SKM-1 treated with dmso at 0.1 percent for 144 hours (cell line): ENCODE measurements at regions not wholly inside any gene's neighbourhood (a gene's known extent, or its start where the extent isn't known, plus 50 kb on each side); places are given as distances from the start of the nearest gene placed in this dataset.
"Not testable (repeated sequence)": the region's sequence is repeated elsewhere in the genome, so short reads cannot be mapped to it uniquely, and the experiment has no call there.

Experiments used
- DNase-seq: peaks from one replicate; lab custom pipeline; 2025; ENCODE audit not compliant: unreplicated experiment; lab: John Stamatoyannopoulos, UW

DNA sequence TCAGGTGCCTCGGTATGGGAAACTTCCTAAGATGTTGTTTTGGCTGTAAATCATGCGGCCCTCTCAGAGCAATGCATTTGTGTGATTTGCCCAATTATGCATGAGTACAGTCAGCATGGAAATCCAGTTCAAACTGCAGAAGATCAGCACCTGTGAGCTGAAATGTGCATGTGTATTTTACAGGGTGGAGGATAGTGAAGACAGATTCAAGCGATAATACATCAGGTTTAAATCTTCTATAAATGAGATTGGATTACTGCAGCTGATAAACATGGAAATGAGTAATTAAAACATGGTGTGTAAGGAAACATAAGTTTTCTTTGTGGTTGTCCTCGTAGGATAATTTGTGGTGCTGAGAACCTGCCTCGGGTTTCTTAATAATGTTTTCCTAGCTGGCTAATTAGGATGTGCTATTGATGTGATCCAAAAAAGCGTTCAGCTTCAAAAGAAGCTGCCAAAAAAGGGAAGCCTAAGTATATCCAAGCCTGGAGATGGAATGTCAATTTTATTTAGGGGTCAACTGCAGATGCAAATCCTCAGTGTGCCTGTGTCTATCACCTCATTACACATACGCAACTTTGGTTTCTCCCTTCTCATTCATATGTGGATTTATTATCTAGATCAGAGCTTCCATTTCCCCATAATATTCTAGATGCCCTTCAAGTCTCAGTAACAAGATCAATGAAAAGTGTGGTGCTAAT is 117.1 kb upstream of the CCDC28A start:
- DNase-seq, result no peak

DNA sequence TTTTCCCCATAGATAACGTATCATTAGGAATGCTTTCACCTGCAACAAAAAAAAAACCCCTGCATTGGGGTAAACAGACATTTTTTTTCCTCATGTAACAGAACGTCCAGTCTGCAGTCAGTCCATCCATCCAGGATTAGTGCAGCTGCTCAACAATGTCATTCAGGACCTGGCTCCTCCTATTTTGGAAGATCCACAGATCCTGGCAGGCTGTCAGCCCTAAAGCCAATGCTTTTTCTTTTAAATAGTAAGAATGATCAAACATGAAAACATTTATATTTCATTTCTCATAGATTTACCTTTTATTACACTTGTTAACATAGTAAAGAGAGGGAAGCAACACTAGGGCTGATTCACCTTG is 116.5 kb upstream of the CCDC28A start:
- DNase-seq, result no peak

DNA sequence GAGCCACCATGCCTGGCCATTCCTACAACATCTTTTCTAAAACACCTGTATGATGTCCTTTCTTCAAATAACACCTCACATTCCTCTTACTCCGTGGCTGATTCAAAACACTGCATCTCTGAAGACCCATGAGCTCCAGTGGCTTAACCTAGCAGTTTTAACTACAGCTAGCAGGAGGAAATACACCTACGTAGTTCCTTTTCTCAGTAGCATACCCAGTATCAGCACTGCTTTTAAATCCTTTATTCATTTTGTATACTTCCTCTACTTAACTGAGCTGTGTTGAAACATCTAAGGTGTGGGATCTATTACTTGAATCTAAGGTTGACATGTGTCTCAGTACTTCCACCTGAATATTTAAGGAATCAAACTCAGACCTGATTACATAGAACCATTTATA is 113.6 kb upstream of the CCDC28A start:
- DNase-seq, result no peak

GRCh38 chr6:138662471-138662870 is 111.1 kb upstream of the CCDC28A start:
- DNase-seq, result no peak

DNA sequence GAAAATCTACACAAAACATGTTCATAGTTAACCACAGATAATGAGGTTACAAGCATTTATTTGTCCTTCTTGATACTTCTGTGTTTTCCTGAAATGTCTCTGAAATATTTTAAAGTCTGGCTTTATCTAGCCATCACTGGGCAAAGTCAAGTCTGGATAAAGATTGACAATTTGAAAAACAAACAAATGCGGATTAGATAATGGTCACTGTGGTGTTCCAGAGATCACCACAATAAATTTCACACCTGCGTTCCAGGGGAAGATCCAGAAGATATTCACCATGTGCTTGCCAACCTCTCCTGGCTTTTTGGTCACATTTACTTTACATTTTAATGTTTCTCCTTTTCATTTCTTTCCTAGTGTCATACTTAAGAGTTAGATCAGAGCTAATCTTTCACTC is 109.7 kb upstream of the CCDC28A start:
- DNase-seq, result no peak

- no peak for DNase-seq
These were observed 108.8 kb upstream of the CCDC28A start for GRCh38 chr6:138664745-138665144.

DNA sequence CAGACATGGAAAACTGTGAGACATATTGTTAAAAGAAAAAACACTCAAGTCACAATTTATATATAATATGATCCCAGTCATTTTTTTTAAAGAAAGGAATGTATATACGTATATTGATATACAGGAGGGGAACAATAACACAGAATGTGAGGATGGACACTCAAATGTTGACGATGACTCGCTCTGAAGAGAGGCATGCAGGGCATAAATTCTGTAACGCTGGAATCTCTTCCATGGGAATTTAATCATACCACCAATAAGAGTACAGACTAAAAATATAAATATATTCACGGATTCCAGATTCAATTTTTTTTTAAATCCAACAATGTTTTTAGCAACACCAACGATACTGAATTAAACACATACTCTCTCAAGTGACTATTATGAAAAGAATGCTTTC is 106.9 kb upstream of the CCDC28A start:
- DNase-seq, result no peak

GRCh38 chr6:138667408-138667807 is 106.2 kb upstream of the CCDC28A start:
- DNase-seq, result no peak

GRCh38 chr6:138671351-138671750 is 102.2 kb upstream of the CCDC28A start:
- DNase-seq, result no peak

GRCh38 chr6:138673346-138674014 is 100.1 kb upstream of the CCDC28A start:
- peak; percentile 51 for DNase-seq

DNA sequence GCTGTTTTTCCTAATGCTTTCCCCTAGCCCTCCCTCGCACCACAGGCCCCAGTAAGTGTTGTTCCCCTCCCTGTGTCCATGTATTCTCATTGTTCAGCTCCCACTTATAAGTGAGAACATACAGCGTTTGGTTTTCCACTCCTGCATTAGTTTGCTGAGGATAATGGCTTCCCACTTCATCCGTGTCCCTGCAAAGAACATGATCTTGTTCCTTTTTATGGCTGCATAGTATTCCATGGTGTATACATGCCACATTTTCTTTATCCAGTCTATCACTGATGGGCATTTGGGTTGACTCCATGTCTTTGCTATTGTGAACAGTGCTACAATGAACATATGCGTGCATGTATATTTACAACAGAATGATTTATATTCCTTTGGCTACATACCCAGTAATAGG is 99.1 kb upstream of the CCDC28A start:
- not testable (repeated sequence) for DNase-seq

DNA sequence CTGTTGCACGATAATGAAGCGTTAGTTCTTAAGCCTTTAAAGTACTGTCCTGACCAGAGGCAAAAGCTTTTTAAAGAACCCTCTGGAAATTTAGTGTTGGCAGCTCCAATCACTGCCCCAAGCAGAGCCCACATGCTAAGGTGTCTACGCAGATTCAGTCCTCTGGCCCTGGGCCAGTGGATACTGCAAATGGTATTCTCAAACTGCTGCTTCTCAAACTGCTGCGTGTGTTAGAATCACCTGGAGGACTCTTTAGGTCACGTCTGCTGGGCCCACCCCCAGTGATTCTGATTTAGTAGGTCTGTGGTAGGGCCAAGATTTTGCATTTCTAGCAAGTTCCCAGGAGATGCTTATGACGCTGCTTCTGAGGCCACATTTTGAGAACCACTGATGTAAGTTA is 96.0 kb upstream of the CCDC28A start:
- DNase-seq, result no peak

DNA sequence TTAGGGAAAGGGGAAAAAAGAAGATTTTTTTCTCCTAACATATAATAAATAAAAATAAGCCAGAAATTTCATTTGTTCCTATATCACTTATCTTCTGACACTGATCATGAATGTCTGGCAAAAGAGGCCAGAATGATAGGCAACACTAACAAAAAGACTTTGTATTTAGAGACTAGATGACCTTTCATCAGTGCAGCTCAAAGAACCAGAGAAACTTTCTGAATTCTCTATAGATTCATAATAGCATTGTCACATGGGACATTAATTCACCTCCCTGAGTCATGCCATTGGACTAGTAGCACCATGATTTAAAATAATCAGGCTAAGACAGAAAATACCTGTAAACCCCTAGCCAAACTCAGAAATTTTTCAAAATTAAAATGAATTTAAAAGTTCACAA is 95.4 kb upstream of the CCDC28A start:
- no peak for DNase-seq

DNA sequence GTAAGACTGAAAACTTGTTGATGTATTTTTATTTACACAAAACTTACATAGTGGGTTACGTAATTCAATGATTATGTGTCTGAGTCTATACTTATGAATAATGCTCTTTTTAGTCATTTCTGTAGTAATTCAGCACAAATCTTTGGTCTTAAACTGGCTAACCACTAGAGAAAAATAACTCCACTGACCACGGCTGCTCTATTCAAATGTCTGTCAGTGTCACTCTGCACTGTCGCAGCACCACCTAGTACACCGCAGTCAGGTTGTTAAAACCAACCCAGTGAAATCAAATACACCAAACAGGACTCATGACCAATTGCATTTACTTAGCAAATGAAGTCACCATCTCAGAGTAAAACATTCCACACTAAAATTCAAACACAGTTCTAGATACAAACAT is 93.5 kb upstream of the CCDC28A start:
- DNase-seq, result no peak

DNA sequence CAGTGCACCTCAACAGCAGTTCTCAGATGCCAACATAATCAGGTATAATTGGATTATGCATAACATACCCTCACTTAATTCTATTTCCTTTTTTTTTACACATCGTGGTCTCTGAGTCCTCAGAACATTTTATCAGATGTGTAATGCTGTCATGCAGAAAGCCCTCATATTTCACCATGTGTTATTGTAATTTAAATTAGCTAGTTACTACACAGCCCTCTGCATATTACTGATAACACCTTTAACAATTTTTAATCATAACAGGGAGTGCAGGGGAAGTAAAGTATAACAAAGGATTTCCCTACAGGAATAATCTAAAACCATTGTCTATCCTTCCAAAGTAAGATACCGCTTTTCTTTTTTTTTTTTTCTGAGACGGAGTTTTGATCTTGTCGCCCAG is 91.9 kb upstream of the CCDC28A start:
- DNase-seq, result no peak

DNA sequence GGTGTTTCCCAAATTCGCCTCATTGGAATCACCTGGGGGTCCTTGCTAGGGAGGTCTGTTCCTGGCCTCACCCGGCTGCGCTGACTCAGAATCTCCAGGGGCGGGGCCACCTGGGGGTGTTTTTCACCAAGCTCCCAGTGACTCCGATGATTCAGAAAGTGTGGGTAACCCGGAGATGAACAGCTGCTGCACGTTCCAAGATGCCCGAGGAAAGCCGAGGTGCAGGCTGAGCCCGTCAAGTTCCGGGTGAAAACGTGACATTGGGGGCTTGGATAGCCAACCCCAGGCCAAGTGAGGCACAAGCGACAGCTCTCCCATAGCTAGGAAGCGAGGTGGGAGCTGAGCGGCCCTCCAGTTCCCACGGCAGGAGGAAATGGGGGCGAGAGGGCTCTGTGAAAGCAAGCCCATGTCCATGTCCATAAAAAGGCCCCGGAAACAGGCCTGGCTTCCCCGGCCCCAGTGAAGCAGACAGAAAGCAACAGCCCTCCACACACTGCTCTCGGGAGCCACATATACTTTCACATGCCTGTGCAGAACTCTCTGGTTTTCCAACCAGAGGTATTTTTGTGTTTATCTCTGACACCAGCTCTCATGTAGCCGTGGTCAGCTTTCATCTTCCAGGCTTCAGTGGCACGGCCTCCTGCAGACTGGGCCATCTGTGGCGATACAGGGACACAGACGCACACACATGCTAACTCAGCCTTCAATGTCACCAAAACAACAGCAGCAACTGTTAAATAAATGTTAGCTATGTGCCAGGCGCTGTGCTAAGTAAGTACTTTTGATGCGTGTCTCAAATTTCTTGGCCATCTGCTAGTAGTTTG is 90.7 kb upstream of the CCDC28A start:
- no peak for DNase-seq

DNA sequence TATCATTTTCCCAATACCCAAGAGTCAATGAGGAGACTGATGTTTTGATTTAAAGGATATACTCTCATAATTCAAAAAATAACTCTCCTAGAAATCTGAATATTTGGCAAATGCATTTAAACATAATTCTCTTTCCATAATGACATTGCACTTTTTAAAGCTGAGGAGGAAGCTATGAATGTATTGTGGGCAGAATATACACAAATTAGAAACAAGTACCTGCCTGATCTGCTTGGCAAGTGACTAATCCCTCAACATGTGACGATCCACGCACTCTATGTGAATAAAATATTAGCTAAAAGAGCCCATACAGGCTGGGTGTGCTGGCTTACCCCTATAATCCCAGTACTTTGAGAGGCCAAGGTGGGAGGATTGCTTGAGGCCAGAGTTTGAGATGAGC is 88.3 kb upstream of the CCDC28A start:
- no peak for DNase-seq

- DNase-seq, result no peak
These were observed 87.8 kb upstream of the CCDC28A start for GRCh38 chr6:138685781-138686180.

GRCh38 chr6:138688580-138688979 is 85.0 kb upstream of the CCDC28A start:
- DNase-seq, result no peak

GRCh38 chr6:138689849-138690248 is 83.7 kb upstream of the CCDC28A start:
- no peak for DNase-seq

GRCh38 chr6:138690975-138691594 is 82.5 kb upstream of the CCDC28A start:
- no peak for DNase-seq

DNA sequence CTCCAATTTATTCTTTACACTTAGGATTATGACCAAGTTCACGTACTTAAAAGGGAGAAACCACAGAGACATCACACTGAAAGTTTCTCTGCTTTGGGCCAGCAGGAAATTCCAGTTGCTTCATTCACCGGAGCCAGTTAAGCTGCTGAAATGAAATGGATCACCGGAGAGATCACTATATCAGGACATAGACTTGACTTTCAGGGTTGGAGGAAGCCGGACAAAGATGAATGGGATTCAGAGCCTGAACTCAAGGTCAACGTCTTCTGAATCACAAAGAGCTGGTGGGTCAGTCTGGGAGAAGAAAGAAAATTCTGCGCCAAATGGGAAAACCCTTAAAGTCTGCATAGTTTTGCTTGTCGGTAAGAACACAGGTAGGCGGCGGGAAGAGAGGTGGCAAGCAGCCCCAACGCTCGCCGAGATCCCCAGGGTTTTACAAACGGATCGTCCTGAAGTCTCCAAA is 81.9 kb upstream of the CCDC28A start:
- DNase-seq, result no peak
